CD4-positive, alpha-beta T cell (primary cell): ENCODE measurements at regions not wholly inside any gene's neighbourhood (a gene's known extent, or its start where the extent isn't known, plus 50 kb on each side); places are given as distances from the start of the nearest gene placed in this dataset.

Experiments used
- ATAC-seq: fragments of 200-7000 bp; cut with Tn5 transposase; one replicate; pipeline ENCODE4 v1.10.0; 2022; ENCODE audit warnings: mild to moderate bottlenecking; ENCODE audit not compliant: poor library complexity
- CTCF ChIA-PET: fragments of 350-600 bp; sonication (Branson Sonifier 250); formaldehyde crosslinking; loops from one replicate; lab custom pipeline; 2021; ENCODE audit warnings: antibody characterized with exemption, inconsistent platforms; lab: Charles Lee
- POLR2A ChIA-PET: fragments of 350-600 bp; sonication (Branson Sonifier 250); formaldehyde crosslinking; loops from one replicate; lab custom pipeline; 2021; ENCODE audit warnings: antibody characterized with exemption, inconsistent platforms; lab: Charles Lee
- DNase-seq, 14 experiments: peaks; one replicate each; pipeline ENCODE4 v3.0.0-alpha.2; 2013 to 2020; ENCODE audit warnings: mixed read lengths in 2 of 14
- H3K27ac ChIP-seq, 2 donors: one replicate each; pipeline versions ENCODE4 v1.5.1 to v1.7.0; 2013; ENCODE audit warnings: low read length in 2 of 2, low read depth in 1 of 2, mild to moderate bottlenecking in 1 of 2
- H3K27me3 ChIP-seq, 2 experiments: 1 replicate in 1 of 2; 2 replicates in 1 of 2; pipeline versions ENCODE4 v1.6.1 to v1.7.0; 2013; ENCODE audit warnings: low read length in 2 of 2, control low read depth in 1 of 2, mild to moderate bottlenecking in 1 of 2, moderate library complexity in 1 of 2; ENCODE audit not compliant: insufficient read depth in 2 of 2, control insufficient read depth in 1 of 2
- H3K36me3 ChIP-seq: one replicate; pipeline ENCODE4 v1.6.1; 2013; ENCODE audit warnings: low read length, control low read depth; ENCODE audit not compliant: insufficient read depth
- H3K4me1 ChIP-seq: one replicate; pipeline ENCODE4 v1.6.1; 2013; ENCODE audit warnings: low read length, control low read depth; ENCODE audit not compliant: insufficient read depth
- H3K4me3 ChIP-seq: one replicate; pipeline ENCODE4 v1.5.1; 2013; ENCODE audit warnings: mild to moderate bottlenecking, low read length, moderate library complexity
- H3K9me3 ChIP-seq, 2 experiments: 1 replicate in 1 of 2; 2 replicates in 1 of 2; pipeline versions ENCODE4 v1.6.1 to v1.7.0; 2013; ENCODE audit warnings: low read length in 2 of 2, mild to moderate bottlenecking in 2 of 2, control low read depth in 1 of 2, moderate library complexity in 1 of 2; ENCODE audit not compliant: control insufficient read depth in 1 of 2, insufficient read depth in 1 of 2
- H3K27ac Mint-ChIP-seq: one replicate; pipeline ENCODE4 v1.8.0; 2020; ENCODE audit warnings: mixed read lengths
- H3K27me3 Mint-ChIP-seq: one replicate; pipeline ENCODE4 v1.8.0; 2021; ENCODE audit warnings: mixed read lengths
- H3K36me3 Mint-ChIP-seq: one replicate; pipeline ENCODE4 v1.8.0; 2021; ENCODE audit warnings: low read depth, mixed read lengths
- H3K4me1 Mint-ChIP-seq: one replicate; pipeline ENCODE4 v1.8.0; 2021; ENCODE audit warnings: low read depth, mixed read lengths
- H3K4me3 Mint-ChIP-seq: one replicate; pipeline ENCODE4 v1.8.0; 2020; ENCODE audit warnings: mild to moderate bottlenecking, mixed read lengths
- H3K9me3 Mint-ChIP-seq: one replicate; pipeline ENCODE4 v1.8.0; 2020; ENCODE audit warnings: mixed read lengths
- CTCF ChIP-seq: fragments of 200-600 bp; IDR thresholded peaks from one replicate; pipeline ENCODE4 v1.8.0; 2022; ENCODE audit warnings: antibody characterized with exemption, mild to moderate bottlenecking
- intact Hi-C, 2 experiments: fragments of 100-400 bp; cut with DNase I in 1 of 2; cut with micrococcal nuclease in 1 of 2; formaldehyde crosslinking; loops; one replicate each; pipeline versions ENCODE4 v1.15.1 to v1.9.0; 2023 to 2025; cut with DNase I, micrococcal nuclease

GRCh38 chr22:49381595-49382450 lies 445.9 kb downstream of the BRD1 start:
- H3K4me1 ChIP-seq = no peaks in the 10 kb centered on the region
- Mint-ChIP-seq H3K9me3 (no peaks in the 10 kb centered on the region), H3K27ac (no peak overlapping the region)

GRCh38 chr22:49380828-49381114 lies 446.9 kb downstream of the BRD1 start:
- H3K27ac Mint-ChIP-seq = no peak overlapping the region
- ATAC-seq (no peak), DNase-seq (no peak)
- Histone ChIP-seq H3K4me3 (no peak overlapping the region), H3K36me3 (no peaks in the 10 kb centered on the region), H3K4me1 (no peaks in the 10 kb centered on the region), H3K27me3 (peaks cover 0 to 8% of the 10 kb centered on the region in 2 experiments), H3K9me3 (peaks cover 0 to 5% of the 10 kb centered on the region in 2 experiments), H3K27ac (no peak overlapping the region)
- CTCF ChIA-PET = no interaction called here
- H3K27me3 Mint-ChIP-seq = peaks cover 55% of the 10 kb centered on the region
- POLR2A ChIA-PET = no interaction called here
- intact Hi-C loops = no loop called here
- H3K36me3 Mint-ChIP-seq = no peaks in the 10 kb centered on the region
- H3K4me1 Mint-ChIP-seq = no peaks in the 10 kb centered on the region
- no peaks in the 10 kb centered on the region for H3K9me3 Mint-ChIP-seq
- no peak overlapping the region for H3K4me3 Mint-ChIP-seq
- TF ChIP-seq CTCF = no peak

More at GRCh38 chr22:49381595-49382450, 445.9 kb downstream of the BRD1 start:
- H3K27me3 ChIP-seq = peaks cover 0 to 4% of the 10 kb centered on the region in 2 experiments
- no peak overlapping the region for H3K4me3 ChIP-seq
- TF ChIP-seq CTCF = no peak
- CTCF ChIA-PET = no interaction called here
- Mint-ChIP-seq H3K4me1 (no peaks in the 10 kb centered on the region), H3K4me3 (no peak overlapping the region), H3K27me3 (peaks cover 55% of the 10 kb centered on the region), H3K36me3 (no peaks in the 10 kb centered on the region)
- H3K36me3 ChIP-seq = no peaks in the 10 kb centered on the region
- intact Hi-C loops = no loop called here
- POLR2A ChIA-PET = no interaction called here
- H3K9me3 ChIP-seq = peaks cover 0 to 5% of the 10 kb centered on the region in 2 experiments
- H3K27ac ChIP-seq = no peak overlapping the region
- DNase-seq (no peak), ATAC-seq (no peak)

GRCh38 chr22:49380095-49380827 lies 447.4 kb downstream of the BRD1 start:
- Histone ChIP-seq H3K36me3 (no peaks in the 10 kb centered on the region), H3K4me3 (no peak overlapping the region), H3K27ac (no peak overlapping the region), H3K9me3 (peaks cover 0 to 5% of the 10 kb centered on the region in 2 experiments), H3K27me3 (peaks cover 0 to 8% of the 10 kb centered on the region in 2 experiments), H3K4me1 (no peaks in the 10 kb centered on the region)
- ATAC-seq (no peak), DNase-seq (no peak)
- intact Hi-C loops = no loop called here
- H3K4me3 Mint-ChIP-seq = no peak overlapping the region
- no peaks in the 10 kb centered on the region for H3K36me3 Mint-ChIP-seq
- H3K27ac Mint-ChIP-seq = no peak overlapping the region
- ChIA-PET POLR2A (no interaction called here), CTCF (no interaction called here)
- H3K9me3 Mint-ChIP-seq = no peaks in the 10 kb centered on the region
- H3K27me3 Mint-ChIP-seq = peaks cover 55% of the 10 kb centered on the region
- no peak for TF ChIP-seq CTCF
- H3K4me1 Mint-ChIP-seq = no peaks in the 10 kb centered on the region
